Activated T-helper 1 cell treated with Interleukin-2 at 50 U/mL for 16 hours (primary cell): ENCODE measurements at regions not wholly inside any gene's neighbourhood (a gene's known extent, or its start where the extent isn't known, plus 50 kb on each side); places are given as distances from the start of the nearest gene placed in this dataset.

ENCODE experiments used
- DNase-seq: peaks from one replicate; pipeline ENCODE4 v3.0.0-alpha.2; 2020; ENCODE audit warnings: low read depth

DNA sequence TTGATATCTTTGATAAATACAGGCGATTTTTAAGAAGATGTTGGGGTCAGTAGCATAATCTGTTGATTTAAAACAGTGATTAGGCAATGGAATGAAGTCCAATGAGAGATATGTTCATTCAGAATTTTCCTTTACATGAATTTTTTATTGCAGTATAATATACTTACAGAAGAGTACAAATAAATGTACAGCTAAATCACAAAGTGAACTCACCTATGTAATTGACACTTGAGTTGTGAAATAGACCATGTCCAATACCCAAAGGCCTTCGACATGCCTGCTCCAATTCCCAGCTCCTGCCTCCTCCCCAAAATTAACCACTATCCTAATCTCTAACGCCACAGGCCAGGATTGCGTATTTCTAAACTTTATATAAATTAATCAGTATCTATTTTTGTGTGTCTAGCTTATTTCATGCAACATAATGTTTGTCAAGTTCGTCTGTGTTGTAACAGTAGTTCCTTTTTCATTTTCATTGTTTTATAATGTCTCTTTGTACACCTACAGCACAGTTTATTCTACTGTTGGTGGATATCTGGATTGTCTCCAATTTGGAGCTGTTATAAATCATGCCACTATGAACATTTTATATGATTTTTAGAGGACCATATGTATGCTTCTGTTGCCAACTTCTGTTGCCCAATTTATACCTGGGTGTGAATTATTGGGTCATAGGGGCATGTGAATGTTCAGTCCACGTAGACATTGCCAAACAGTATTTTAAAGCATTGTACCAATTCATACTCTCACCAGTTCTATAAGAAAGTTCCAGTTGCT, 208.3 kb downstream of the TLE1 start:
- no peak for DNase-seq

DNA sequence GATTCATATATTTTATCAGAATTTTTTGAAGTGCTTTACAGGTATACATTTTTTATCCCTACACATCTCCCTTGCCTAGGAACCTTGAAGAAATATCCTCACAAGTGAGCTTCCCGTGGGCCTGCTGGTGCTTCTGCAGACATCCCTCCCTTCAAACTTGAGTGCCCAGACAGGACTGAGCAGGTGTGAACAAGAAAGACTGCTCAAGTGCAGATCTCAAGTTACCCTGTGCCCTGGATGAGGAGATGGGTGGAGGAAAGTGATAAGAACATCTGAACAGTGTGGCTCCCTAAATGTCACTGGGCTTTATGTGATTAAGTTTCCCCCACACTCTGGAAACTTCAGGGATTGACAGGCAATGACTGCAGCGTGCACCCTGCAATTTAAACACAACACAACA, 209.8 kb downstream of the TLE1 start:
- no peak for DNase-seq

DNA sequence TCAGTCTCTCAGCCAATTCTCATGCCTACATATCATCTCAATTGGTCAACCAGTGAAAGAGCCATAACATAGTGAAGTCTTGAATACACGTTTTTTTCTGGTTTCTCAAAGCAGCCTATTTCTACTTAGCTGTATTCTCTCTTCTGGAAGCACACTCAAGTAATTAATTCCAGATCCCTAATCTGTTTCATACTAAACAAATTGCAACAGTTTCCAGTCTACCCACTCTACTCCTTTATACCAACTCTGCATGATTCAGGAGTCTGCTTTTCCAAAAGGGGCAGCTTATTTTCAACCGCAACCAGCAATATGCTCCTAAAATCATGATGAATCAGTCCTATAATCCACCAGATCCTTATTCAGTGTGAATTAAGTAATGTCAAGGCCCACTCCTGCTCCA, 211.7 kb downstream of the TLE1 start:
- DNase-seq, result no peak

DNA sequence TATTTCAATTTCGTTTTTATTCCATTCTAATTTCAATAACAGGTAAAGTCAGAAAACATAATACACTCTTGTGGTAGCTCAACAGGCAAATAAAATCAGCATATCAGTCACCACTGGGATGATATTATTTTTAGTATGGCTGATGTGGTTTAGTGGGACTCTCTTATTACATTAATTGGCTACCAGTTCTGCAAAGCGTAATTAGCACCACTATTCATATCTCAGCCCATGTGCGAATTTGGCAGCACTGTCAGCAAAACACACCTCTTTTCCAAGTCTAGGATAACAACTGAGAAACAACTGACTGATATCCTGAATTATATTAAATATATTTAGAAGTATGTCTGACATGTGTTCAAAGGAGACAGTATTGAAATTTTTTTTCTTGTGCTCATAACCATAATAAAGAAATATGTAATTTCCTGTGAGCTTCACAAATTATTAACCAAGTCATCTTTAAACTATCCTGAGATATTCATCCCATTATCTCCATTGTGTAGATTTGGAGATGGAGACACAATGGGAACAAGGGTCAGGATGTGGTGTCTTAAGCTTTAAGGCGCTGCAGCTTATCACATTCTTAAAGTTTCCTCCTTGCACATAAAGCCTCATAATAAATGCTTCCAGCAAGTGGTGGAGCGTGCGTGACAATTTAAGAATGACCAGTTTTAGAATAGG, 212.4 kb downstream of the TLE1 start:
- DNase-seq, result no peak

DNA sequence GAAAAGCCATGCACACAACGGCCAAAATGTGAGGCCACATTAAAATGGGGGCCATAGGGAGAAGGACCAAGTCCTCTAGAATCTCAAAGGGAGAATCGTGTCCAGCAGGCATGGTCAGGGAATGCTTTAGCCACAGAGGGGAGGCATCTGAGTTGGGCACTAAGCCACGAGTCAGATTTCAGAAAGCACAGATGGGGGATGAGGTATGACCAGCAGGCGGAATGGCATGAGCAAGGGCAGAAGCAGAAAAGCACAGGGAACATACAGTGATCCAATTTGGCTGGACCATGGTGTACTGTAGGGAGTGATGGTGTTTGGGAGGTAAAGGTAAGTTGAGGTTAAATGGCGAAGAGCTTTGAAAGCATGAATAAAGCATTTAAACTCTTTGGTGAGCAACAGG, 214.6 kb downstream of the TLE1 start:
- DNase-seq, result no peak

DNA sequence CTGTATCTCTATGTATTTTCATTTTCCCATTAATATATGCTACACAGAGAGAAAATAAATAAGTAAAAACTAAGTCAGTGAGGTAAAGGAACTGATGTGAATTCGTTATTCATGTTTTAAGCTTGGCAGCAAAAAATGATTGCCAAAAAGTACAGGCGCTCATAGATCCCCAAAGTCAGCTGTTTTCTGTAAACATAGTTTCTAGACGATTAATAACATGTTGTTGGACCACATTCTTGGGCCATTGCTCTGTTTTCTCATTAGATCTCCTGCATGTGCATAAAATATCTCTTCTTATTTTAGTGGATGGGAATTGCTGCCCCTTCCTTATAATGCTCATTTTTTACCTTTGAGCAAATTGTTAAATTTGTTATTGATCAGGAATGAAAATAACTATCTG, 215.2 kb downstream of the TLE1 start:
- DNase-seq, result no peak

DNA sequence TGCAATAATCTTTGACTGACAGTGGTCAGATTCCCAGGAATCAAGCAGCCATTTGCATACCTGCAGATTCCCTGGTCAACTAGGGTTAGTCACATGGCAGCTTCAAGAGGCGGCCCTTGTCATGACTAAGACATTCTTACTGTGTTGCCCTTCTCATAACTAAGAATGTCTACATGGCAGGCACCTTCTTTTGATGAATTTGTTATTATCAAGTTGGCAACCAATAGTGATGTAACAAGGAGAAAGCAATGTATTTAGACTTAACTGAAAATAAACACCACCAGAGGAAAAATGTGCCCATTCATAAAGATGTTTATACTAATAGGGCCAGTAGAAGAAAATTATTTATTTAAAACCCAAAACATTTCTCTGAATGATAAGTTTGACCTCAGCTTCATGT, 215.6 kb downstream of the TLE1 start:
- no peak for DNase-seq

DNA sequence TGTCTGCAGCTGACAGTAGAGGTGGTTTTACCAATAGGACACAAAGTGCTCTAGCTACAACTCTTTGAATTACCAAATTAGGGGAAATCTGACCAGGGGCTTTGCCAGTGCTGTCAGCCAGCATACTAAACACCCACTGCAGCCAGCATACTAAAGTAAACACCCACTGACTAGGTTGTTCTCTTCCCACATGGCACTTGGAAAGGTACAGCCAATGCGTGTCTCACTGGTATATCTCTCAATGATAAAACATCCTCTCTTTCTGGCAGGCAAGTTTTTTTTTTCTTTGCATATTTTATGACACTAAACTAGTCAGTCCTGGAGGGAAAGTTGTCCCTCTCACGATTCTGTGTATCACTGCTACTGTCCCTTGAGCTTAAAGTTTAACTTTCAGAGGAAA, 216.1 kb downstream of the TLE1 start:
- DNase-seq, result no peak

DNA sequence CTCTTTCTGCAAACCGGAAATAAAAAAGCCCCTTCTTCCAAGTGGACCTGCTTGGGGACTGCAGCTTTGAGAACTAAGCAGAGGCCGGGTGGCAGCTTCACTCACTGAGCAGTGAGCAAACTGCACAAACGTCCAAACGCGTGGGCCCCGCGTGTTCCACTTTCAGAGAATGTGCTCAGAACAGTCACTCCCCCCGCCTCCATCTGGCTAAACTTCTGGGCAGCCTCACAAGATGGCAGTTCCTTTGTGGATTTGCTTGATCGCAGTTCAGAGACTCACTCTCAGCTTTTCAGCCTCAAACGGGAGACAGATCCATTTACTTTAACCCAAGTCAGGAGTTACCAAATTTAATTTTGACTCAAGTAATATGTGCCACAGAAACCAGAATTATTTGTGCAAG, 216.6 kb downstream of the TLE1 start:
- DNase-seq, result no peak

DNA sequence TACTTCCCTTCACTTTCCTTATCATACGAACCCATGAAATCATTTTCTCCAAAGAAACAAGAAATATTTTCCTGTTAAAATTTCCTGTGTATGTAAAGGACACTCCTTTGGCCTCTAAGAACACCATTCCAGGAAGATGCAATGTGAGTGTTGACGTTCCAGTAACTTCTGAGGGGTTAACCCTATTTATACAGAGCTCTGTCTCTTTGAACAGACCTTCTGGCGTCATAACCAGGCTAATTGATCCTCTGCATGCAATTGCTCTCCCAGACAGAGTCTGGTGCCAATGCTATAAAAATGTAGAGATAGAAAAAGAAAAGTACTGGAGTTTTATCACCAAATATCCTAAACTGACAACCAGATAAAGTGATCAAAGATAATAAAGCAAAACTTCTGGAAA, 218.5 kb downstream of the TLE1 start:
- DNase-seq, result no peak

DNA sequence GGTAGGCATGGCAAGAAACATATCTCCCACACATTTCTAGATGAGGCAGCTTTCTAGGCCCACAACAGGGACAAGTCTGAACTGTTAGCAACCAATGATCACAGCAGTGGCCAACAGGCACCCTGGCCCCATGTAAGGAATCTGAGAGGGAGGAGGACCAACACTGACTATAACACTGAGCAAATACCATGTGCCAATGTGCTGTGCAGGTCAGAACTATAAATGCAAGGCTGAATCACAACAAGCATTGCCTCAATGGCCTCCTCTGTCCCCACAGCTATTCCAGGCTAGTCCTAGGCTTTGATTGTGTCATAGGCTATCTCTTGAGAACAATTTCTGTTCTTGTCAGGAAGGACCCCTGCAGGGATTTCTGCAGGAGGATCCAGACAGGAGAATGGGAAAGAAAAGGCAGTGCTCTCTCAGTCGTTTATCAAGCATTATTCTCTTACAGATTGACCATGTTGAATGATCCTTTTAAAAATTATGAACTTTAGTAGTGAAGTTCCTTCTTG, 221.2 kb downstream of the TLE1 start:
- no peak for DNase-seq

DNA sequence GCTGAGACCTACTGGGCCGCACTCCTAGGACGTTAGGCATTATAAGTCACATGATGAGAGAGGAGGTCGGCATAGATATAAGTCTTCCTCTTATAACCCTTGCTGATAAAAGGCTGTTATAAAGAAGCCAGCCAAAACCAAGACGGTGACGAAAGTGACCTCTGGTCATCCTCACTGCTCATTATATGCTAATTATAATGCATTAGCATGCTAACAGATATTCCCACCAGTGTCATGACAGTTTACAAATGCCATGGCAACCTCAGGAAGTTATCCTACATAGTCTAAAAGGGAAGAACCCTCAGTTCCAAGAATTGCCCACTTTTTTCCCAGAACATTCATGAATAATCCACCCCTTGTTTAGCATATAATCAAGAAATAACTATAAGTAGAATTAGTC, 222.4 kb downstream of the TLE1 start:
- no peak for DNase-seq

DNA sequence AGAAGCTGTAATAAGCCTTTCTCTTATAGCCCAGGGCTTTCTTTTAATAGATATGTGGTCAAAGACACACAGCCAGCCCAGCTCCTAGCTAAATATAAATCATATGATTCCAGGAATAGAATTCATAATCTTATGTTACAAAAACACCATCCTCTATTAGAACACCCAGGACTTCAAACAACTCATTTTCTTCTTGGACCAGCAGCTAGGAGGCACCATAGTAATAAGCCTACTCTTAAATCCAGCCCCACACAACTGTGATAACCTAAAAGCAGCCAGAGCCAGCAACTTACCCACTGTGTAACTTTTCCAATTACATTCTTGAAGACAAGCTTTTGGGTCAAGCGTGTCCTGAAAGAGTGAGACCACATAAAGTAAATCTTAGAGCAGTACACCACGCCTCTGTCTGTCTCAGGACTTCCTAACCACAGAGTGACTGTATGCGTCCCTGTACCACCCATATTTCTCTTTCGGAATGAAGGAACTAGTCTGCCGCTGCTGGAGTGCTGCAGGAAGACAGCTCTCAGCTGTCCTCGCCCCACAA, 223.8 kb downstream of the TLE1 start:
- DNase-seq, result no peak

DNA sequence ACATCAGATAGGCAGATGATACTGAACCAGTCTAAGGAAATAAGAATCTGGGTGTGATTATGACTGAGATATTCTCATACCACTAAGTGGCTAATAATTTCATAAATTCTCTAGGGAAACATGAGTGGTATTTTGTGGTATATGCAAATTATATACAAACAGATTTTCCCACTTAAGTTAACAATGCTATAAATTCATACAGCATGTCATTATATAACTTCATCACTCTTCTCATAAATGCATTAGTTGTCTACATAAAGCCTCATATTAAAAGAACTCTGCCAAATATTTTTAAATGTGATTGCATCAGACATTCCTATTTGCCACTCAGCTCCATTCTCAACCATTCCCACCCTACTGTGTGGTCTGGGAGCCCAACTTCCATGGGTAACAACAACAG, 226.5 kb downstream of the TLE1 start:
- no peak for DNase-seq

DNA sequence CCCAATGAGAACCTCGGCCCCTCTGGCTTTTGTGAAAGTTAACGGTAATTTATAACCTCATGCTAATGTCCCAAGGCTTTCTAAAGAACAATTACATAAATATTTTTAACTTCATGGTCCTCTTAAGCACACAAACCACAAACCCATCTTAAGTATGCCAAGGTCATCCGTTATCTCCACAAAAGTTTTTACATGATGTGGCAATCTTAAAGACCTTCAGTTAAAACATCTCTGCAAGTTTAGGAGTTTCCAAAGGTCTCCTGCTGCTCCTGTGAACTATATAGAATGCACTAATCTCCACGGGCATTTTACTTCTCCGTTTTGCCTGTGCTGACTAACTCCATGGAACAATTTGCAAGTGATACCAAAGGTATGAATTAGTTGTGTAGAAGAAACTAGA, 228.2 kb downstream of the TLE1 start:
- no peak for DNase-seq

DNA sequence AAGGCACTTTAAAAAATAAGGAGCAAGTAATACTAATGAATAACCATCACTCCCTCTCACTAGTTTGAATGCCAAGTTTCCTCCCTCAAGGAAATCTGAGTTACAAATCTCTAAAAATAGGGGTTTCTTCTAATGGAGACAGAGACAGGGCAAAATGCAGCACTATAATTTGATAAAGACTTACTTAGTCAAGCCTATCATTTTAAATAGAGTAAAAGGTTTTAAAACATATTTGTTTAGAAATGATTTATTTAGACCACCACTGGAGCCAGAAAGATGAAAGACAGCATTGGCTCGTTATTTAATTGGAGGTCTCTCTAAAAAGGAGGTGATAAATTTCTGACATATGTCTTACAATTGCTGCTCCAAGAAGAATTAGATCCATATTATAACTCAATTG, 228.7 kb downstream of the TLE1 start:
- no peak for DNase-seq

DNA sequence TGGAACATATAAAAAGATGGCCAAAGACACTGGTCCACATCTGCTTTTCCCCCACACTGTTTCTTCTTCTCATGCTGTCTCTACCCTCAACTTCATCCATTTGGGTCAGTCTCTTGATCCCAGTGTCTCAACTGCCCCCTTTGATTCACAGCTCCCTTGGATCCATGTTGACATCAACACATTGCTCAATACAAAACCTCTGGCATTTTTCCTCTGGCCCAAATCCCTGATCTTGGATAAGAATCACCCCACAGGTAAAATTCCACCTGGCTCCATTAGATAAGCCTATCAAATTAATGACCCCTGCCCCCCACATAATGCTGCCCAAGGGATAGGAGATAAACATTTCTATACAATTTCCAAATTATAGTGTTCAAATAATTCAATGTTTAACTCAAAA, 229.8 kb downstream of the TLE1 start:
- no peak for DNase-seq

DNA sequence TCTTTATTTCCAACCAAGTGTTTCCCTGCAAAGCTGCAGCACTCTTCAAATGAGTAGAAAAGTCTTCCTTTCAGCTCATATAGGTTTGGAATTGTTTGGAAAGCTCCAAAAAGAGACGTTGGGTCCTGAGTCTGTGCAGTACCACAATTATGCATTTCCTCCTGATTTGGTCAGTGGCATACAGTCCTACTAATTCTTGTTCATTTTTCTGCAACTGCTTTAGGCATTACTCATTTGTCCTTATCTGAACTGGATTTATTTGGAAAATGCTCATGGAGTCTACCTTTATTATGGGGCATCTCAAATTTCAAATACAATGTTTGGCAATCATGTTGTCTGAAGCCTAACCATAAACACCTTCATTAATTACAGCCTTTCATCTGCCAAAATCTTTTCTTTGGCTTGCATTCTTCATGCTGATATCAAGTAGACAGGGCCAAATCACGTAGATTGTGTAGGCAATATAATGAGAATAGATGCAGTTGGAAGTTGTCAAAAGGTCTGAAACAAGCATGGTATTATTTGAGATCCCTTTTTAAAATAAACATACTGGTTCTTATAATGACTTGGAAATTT, 232.8 kb downstream of the TLE1 start:
- no peak for DNase-seq

DNA sequence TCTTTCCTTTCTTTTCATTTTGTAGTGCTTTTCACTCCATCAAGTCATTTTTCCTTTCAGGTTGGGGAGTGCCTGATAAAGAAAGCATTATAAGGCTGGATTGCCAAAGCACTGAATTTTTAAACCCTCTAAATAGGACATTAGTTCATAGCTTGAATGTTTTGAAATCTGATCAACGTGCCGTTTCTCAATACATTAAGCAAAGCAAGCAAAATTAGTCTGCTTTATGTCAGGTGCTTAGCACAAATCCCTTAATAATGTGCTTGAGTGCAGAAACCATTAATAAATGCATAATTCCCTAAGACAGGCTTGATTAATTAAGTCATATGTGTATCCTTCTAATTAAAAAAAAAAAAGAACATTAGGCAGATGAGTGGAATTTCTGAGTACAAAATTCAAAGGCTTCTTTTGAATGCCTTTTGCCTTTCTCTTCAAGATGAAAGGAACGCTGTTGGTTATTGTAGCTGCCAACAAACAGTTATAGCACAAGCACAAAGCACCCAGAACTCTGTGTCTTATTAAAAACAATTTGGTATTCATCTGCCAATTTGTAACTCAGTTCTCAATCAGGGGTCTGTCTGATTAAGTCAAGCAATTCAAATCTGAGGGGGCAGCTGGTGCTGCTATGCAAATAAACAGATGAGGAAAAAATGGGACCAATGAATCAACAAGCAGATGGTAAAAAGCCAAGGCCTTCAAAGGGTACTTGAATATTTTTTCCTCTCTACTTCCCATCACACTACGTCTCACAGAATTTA, 233.7 kb downstream of the TLE1 start:
- DNase-seq, result no peak

DNA sequence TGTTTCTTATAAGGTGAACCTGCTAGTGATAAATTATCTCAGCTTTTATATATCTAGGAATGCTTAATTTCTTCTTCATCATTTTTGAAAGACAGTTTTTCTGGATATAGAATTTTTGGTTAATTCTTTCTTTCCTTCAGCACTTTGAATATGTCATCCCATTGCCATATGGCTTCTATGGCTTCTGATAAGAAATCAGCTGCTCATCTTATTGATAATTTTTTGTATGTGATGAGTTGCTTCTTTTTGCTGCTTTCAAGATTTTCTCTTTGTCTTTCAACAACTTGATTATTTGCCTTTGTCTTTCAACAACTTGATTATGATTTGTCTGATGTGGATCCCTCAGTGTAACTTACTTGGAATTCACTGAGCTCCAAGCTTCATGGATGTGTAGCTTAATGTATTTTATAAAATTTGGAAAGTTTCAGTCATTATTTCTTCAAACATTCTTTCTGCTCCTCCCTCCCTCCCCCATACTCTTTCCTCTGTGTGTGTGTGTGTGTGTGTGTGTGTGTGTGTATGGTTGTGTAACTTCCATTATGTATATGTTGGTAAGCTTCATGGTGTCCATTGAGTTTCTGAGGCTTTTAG, 243.9 kb downstream of the TLE1 start:
- DNase-seq, result no peak

DNA sequence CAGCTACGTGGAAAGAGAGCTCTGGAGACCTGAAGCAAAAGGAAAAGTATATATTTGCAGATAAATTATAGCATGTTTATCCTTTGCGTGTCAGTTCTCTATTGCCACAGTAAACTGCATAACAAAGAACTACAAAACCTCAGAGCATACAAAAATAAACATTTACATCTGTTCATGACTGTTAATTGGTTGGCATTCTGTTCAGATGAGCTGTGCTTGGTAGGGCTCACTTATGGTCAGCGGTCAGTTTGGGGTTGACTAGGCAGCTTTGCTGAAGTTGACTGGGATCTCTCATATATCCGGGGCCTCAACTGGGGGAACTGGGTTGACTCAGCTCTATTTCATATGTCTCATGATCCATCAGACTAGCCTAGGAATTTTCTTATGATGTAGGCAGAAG, 257.7 kb downstream of the TLE1 start:
- DNase-seq, result no peak

DNA sequence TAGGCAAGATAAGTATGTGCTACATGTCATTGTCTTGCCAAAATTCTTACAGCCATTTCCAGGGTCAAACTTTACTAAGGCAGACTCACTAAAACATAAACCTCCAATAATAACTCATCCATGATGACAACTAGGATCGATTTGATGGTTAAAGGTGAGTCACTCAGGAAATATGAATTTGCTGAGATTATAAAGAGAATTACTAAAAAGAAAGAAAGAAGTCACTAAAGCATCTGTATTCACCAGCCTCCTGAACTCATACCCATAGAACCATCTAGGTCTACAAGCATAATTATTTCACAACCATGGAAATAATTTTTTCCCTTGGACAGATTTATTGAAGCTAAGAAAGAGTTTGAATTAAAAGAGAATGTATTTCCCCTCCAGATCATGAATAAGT, 258.6 kb downstream of the TLE1 start:
- no peak for DNase-seq
